Activated B cell treated with CpG ODN at 0.5 μM for 24 hours (primary cell): ENCODE measurements at regions not wholly inside any gene's neighbourhood (a gene's known extent, or its start where the extent isn't known, plus 50 kb on each side); places are given as distances from the start of the nearest gene placed in this dataset.

Experiments
- ATAC-seq: fragments of 200-7000 bp; cut with Tn5 transposase; one replicate; pipeline ENCODE4 v1.10.0; 2021; ENCODE audit warnings: low read depth, mild to moderate bottlenecking, moderate library complexity
- CTCF ChIA-PET: fragments of 350-600 bp; sonication (Branson Sonifier 250); formaldehyde crosslinking; loops from one replicate; lab custom pipeline; 2021; ENCODE audit warnings: antibody characterized with exemption; lab: Charles Lee
- POLR2A ChIA-PET: fragments of 350-600 bp; sonication (Branson Sonifier 250); formaldehyde crosslinking; loops from one replicate; lab custom pipeline; 2021; ENCODE audit warnings: antibody characterized with exemption; lab: Charles Lee
- DNase-seq: peaks from one replicate; pipeline ENCODE4 v3.0.0; 2022
- H3K27ac Mint-ChIP-seq: one replicate; pipeline ENCODE4 v1.8.0; 2020; ENCODE audit warnings: mixed read lengths
- H3K27me3 Mint-ChIP-seq: one replicate; pipeline ENCODE4 v1.8.0; 2021; ENCODE audit warnings: mixed read lengths
- H3K36me3 Mint-ChIP-seq: one replicate; pipeline ENCODE4 v1.8.0; 2021; ENCODE audit warnings: low read depth, mixed read lengths
- H3K4me1 Mint-ChIP-seq: one replicate; pipeline ENCODE4 v1.8.0; 2021; ENCODE audit warnings: mixed read lengths
- H3K4me3 Mint-ChIP-seq: one replicate; pipeline ENCODE4 v1.8.0; 2020; ENCODE audit warnings: mild to moderate bottlenecking, mixed read lengths
- H3K9me3 Mint-ChIP-seq: one replicate; pipeline ENCODE4 v1.8.0; 2020; ENCODE audit warnings: mixed read lengths
- CTCF ChIP-seq: fragments of 200-600 bp; IDR thresholded peaks from one replicate; pipeline ENCODE4 v1.8.0; 2022; ENCODE audit warnings: antibody characterized with exemption, mild to moderate bottlenecking
- intact Hi-C: fragments of 100-400 bp; cut with micrococcal nuclease; formaldehyde crosslinking; loops from one replicate; pipeline ENCODE4 v1.15.1; 2024

GRCh38 chr5:2254406-2254805, 371.7 kb upstream of the IRX4 start:
- no peak for TF ChIP-seq CTCF
- Mint-ChIP-seq H3K4me3 (no peak overlapping the region), H3K27me3 (no peaks in the 10 kb centered on the region), H3K4me1 (no peaks in the 10 kb centered on the region), H3K27ac (no peak overlapping the region), H3K36me3 (no peaks in the 10 kb centered on the region), H3K9me3 (peaks cover 4% of the 10 kb centered on the region)
- CTCF ChIA-PET = no interaction called here
- DNase-seq (no peak), ATAC-seq (no peak)
- POLR2A ChIA-PET = no interaction called here
- intact Hi-C loops = no loop called here

GRCh38 chr5:2253040-2253975, 370.6 kb upstream of the IRX4 start:
- CTCF ChIA-PET = no interaction called here
- H3K27me3 Mint-ChIP-seq = no peaks in the 10 kb centered on the region
- TF ChIP-seq CTCF = no peak
- DNase-seq (no peak), ATAC-seq (no peak)
- intact Hi-C loops = no loop called here
- peaks cover 4% of the 10 kb centered on the region for H3K9me3 Mint-ChIP-seq
- H3K4me1 Mint-ChIP-seq = no peaks in the 10 kb centered on the region
- H3K4me3 Mint-ChIP-seq = no peak overlapping the region
- H3K36me3 Mint-ChIP-seq = no peaks in the 10 kb centered on the region
- POLR2A ChIA-PET = no interaction called here
- no peak overlapping the region for H3K27ac Mint-ChIP-seq

GRCh38 chr5:2251751-2252150, 369.0 kb upstream of the IRX4 start:
- Mint-ChIP-seq H3K27ac (no peak overlapping the region), H3K9me3 (peaks cover 13% of the 10 kb centered on the region), H3K4me1 (no peaks in the 10 kb centered on the region), H3K27me3 (no peaks in the 10 kb centered on the region), H3K36me3 (no peaks in the 10 kb centered on the region), H3K4me3 (no peak overlapping the region)
- no peak for DNase-seq
- no peak for ATAC-seq
- CTCF ChIA-PET = no interaction called here
- POLR2A ChIA-PET = no interaction called here
- TF ChIP-seq CTCF = no peak
- intact Hi-C loops = no loop called here

- DNase-seq = no peak
- POLR2A ChIA-PET = no interaction called here
- CTCF ChIA-PET = no interaction called here
- Mint-ChIP-seq H3K9me3 (peaks cover 13% of the 10 kb centered on the region), H3K4me1 (no peaks in the 10 kb centered on the region), H3K4me3 (no peak overlapping the region), H3K27ac (no peak overlapping the region), H3K27me3 (no peaks in the 10 kb centered on the region), H3K36me3 (no peaks in the 10 kb centered on the region)
- intact Hi-C loops = no loop called here
- no peak for ATAC-seq
- no peak for TF ChIP-seq CTCF
These were observed 368.6 kb upstream of the IRX4 start for GRCh38 chr5:2251298-2251697.

GRCh38 chr5:2250365-2250950, 367.7 kb upstream of the IRX4 start:
- H3K9me3 Mint-ChIP-seq = peaks cover 13% of the 10 kb centered on the region
- POLR2A ChIA-PET = no interaction called here
- no peak for DNase-seq
- no peak for ATAC-seq
- intact Hi-C loops = no loop called here
- no peaks in the 10 kb centered on the region for H3K4me1 Mint-ChIP-seq
- no peak for TF ChIP-seq CTCF
- CTCF ChIA-PET = no interaction called here
- H3K4me3 Mint-ChIP-seq = no peak overlapping the region
- H3K27me3 Mint-ChIP-seq = no peaks in the 10 kb centered on the region
- no peaks in the 10 kb centered on the region for H3K36me3 Mint-ChIP-seq
- no peak overlapping the region for H3K27ac Mint-ChIP-seq
